CD4-positive, alpha-beta T cell treated with Interferon gamma for 1 hour (primary cell): ENCODE measurements at regions not wholly inside any gene's neighbourhood (a gene's known extent, or its start where the extent isn't known, plus 50 kb on each side); places are given as distances from the start of the nearest gene placed in this dataset.
"Not testable (repeated sequence)": the region's sequence is repeated elsewhere in the genome, so short reads cannot be mapped to it uniquely, and the experiment has no call there.

Source experiments
- DNase-seq: peaks from one replicate; pipeline ENCODE4 v3.0.0-alpha.2; 2020

DNA sequence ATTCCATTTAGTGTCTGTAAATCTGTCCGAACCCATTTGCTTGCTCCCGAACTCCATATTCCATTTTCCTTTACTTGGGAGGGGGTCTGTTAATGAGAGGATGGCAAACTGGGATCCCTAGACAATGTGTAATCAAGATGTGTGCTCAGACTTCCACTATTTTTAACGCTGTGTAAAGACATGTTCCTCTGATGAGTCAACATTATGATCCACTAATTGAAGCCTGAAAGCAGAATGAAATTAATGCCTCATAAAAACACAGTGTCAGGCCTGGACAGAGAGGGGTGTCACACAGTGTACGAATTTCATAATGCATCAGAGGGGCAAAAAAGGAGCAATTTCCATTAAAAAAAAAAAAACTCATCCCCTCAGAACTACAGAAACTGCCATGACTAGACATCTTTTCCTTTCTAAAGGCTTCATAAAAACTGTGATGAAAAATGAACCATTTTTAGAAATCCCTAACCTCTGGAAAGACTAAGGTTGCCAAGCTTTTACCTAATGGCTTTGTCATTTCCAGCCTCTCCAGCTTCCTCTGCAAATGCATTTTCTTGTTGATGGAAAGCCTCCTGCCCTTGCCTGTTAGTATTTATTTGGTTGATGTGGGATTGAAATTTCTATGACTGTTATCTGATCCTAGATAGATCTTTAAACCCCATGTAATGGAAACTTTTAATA lies 209.2 kb upstream of the DCC start:
- no peak for DNase-seq

- no peak for DNase-seq
Observed at GRCh38 chr18:52131845-52132244, 208.2 kb upstream of the DCC start.

GRCh38 chr18:52136532-52136931 lies 203.5 kb upstream of the DCC start:
- no peak for DNase-seq

- no peak for DNase-seq
Observed at GRCh38 chr18:52140986-52141385, 199.0 kb upstream of the DCC start.

GRCh38 chr18:52150050-52150449 lies 189.9 kb upstream of the DCC start:
- no peak for DNase-seq

GRCh38 chr18:52152036-52152435 lies 188.0 kb upstream of the DCC start:
- DNase-seq, result no peak

DNA sequence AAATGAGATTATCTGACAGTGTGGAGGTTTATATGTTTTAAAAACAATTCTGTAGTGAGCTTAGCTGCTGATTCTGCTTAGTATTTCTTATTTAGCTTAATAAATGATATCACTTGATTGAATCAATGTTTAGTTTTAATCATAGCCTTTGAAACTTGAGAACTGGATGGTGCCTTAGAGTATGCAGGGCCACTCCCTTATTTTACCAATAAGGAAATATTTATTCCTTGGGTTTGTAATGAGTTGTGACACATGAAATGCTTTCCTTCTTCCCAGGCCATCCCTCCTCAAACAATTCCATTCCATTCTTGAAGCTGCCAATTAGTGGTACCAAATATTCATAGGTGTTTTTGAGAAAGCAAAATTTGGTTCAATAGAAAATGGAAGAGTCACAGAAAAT lies 183.8 kb upstream of the DCC start:
- no peak for DNase-seq

DNA sequence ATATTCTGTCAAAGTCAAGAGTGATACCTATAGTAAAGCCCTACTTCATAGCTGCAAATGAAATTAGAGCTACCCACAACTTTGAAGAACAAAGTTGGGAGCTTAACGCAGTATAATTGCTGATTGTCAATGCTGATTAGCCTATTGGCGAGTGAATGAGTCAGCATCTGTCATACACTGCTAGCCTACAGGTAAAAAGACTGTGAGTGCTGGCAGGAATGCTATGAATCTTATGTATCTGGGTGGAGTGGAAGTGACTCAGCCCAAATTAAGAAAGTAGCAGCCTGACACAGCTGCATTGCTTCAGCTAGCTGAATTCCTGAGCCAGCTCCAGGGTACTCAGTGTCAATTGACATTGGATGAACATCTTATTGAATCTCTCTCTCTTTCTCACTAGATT lies 179.4 kb upstream of the DCC start:
- DNase-seq, result no peak

GRCh38 chr18:52163478-52163877 lies 176.5 kb upstream of the DCC start:
- DNase-seq, result no peak

DNA sequence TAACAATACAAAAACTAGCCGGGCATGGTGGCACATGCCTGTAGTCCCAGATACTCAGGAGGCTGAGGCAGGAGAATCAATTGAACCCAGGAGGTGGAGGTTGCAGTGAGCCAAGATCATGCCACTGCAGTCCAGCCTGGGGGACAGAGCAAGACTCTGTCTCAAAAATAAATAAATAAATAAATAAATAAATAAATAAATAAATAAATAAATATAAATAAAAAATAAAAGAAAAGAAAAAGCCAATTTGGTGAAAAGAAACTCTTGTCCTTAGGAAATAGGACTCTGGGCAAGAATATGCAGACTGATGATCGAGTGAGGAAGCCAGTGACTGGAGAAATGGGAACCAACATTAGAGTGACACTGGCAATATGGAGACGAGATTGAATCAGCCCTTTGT lies 171.9 kb upstream of the DCC start:
- not testable (repeated sequence) for DNase-seq

GRCh38 chr18:52174220-52174619 lies 165.8 kb upstream of the DCC start:
- DNase-seq, result no peak

GRCh38 chr18:52175406-52175805 lies 164.6 kb upstream of the DCC start:
- DNase-seq, result no peak

- DNase-seq, result no peak
Observed at GRCh38 chr18:52183107-52183506, 156.9 kb upstream of the DCC start.

GRCh38 chr18:52190195-52190594 lies 149.8 kb upstream of the DCC start:
- DNase-seq, result no peak

GRCh38 chr18:52190631-52191030 lies 149.4 kb upstream of the DCC start:
- no peak for DNase-seq

DNA sequence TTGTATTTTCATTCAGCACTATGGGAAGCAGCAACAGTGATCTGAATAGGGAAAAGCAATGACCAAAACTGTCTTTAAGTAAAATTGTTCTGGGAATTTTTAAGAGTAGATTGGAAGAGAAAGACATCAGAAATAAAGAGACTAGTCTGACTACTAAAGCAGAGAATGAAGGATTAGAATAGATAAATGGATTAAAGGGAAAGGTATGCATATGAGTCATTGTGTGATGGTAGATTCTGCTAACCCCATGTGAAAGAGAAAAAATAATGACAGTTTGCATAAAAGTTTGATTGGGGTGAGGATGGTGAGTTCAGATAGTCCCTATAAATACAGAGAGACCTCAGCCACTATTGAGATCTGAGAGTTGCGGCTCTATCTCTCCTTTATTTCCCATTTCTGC lies 139.6 kb upstream of the DCC start:
- DNase-seq, result no peak

- no peak for DNase-seq
Observed at GRCh38 chr18:52200921-52201663, 138.9 kb upstream of the DCC start.

GRCh38 chr18:52208646-52209045 lies 131.4 kb upstream of the DCC start:
- DNase-seq, result no peak

DNA sequence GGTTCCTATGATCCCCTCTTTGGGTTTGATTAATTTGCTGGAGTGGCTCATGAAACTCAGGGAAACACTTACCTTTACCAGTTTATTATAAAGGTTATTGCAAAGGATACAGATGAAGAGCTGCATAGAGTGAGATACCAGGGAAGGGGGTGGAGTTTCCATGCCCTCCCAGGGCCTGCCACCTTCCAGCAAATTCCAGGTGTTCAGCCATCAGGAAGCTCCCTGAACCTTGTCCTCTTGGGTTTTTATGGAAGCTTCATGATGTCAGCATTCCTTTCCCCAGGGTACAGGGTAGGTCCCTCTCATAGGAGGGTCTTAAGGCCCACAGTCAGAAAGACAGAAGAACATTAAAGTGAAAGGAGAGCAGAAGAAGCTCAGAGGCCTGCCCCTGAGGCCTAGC lies 123.9 kb upstream of the DCC start:
- no peak for DNase-seq

GRCh38 chr18:52216666-52217065 lies 123.3 kb upstream of the DCC start:
- DNase-seq, result no peak

DNA sequence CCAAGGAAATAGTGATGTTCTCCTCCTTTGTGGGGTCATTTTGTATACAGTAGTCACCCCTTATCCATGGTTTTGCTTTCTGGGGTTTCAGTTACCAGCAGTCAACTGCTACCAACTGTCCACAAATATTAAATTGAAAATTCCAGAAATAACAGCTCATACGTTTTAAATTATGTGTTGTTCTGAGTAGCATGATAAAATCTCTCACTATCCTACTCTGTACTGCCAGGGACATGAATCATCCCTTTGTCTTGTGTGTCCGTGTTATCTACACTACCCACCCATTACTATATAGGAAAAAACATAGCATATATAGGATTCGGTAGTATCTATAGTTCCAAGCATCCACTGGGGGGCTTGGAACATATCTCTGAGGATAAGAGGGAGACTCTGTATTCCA lies 120.9 kb upstream of the DCC start:
- DNase-seq, result no peak

DNA sequence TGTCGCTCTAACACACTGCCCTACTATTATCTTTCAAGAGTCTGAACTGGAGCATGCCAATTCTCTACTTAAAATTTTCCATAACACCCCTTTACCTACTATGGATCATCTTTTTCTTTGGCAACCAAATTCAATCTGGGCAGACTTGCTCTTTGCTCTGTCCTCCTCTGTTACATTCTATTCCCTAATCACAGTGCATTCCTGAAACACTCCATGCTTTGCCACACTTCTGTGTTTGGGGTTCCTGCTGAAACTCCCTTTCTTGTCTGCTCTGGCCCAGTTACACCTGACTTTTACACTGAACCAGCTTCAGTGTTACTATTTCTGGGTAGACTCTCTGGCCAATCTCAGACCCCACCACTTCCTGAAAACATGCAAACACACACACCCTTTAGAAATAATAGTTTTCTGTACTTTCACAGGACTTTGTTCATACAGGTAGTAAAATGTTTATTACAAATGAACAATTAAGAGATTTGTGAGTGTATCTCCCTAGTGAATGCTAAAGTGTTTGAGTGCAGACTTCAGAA lies 119.9 kb upstream of the DCC start:
- no peak for DNase-seq

DNA sequence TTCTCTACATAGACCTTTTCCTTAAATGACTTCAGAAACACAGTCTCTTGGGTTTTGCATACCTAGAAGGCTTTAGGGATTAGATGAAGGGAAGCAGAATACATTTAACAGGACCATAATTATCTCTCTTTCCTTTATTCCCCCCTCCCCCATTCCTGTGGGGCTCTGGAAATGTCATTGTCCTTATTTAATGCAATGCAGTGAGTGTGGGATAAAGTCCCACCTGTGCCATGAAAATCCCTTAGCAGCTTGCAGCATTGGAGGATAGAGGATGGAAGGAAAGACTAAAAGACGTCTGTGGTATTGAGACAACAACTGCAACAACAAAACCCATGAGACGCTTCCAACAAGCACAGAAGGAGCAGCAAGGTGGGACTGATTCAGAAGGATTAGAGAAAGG lies 117.8 kb upstream of the DCC start:
- DNase-seq, result no peak

DNA sequence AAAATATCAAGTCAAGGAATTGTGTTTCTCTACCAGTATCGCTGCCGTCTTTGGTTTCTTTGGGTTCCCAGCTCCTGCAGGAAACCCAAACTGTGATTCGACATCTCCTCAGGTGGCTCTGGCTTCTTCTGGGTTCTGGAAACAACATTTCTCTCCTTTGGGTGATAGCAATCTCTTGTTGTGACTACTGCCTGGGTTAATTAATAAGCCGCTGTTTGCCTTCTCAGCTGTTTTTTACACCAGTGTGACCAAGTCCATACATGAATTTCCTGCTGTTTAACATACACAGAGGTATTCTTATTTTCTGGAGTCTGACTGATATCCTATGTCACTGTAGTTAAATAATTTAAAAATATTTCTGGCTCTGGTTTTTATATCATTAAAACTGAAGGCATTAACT lies 112.5 kb upstream of the DCC start:
- no peak for DNase-seq

DNA sequence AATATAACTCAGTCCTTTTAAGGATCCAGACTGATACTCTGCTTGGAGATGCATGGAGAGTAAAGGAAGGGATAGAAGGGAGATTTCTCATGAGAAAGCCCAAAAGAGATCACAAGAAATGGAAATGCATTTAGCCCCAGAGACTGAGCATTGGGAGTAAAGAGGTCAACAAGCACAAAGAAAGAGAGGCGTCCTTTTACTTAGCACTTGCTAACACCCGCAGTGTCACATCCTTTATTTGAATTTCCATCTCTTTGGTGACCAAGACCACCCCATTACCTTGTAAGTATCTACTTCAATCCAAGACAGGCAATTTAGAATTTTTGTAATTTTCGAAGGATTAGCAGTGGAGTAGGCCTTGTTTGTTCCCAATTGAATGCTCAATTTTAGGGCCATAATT lies 111.8 kb upstream of the DCC start:
- no peak for DNase-seq
